Activated naive CD8-positive, alpha-beta T cell treated with anti-CD3 and anti-CD28 coated beads for 36 hours (primary cell): ENCODE measurements at regions not wholly inside any gene's neighbourhood (a gene's known extent, or its start where the extent isn't known, plus 50 kb on each side); places are given as distances from the start of the nearest gene placed in this dataset.

Experiments used
- DNase-seq: peaks from one replicate; pipeline ENCODE4 v3.0.0; 2021
- H3K27ac Mint-ChIP-seq: one replicate; pipeline ENCODE4 v1.8.0; 2022; ENCODE audit warnings: mild to moderate bottlenecking, moderate library complexity, mixed read lengths
- H3K27me3 Mint-ChIP-seq: one replicate; pipeline ENCODE4 v1.8.0; 2022; ENCODE audit warnings: mild to moderate bottlenecking, mixed read lengths
- H3K36me3 Mint-ChIP-seq: one replicate; pipeline ENCODE4 v1.8.0; 2021; ENCODE audit warnings: mild to moderate bottlenecking, mixed read lengths
- H3K4me1 Mint-ChIP-seq: one replicate; pipeline ENCODE4 v1.8.0; 2021; ENCODE audit warnings: mixed read lengths
- H3K4me3 Mint-ChIP-seq: one replicate; pipeline ENCODE4 v1.8.0; 2022; ENCODE audit warnings: mild to moderate bottlenecking, moderate library complexity, mixed read lengths
- H3K9me3 Mint-ChIP-seq: one replicate; pipeline ENCODE4 v1.8.0; 2022; ENCODE audit warnings: mixed read lengths

DNA sequence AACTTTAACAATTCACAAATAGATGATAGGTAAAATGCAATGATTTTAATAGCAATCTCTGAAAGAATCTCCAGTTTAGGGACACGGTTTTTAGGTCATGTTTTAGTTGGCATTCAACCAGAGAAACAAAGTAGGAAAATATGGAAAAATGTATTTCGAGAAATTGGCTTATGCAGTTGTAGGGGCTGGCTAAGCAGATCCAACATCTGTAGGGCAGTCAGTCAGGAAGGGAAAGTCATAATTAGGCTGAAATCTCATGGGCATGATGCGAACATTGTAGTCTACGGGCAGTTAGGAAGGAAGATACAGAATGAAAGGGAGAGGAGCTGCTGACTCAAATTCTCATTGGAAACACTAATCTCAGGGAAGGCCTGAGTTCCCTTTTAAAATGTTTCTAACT is 1276.0 kb upstream of the ADGRL4 start:
- H3K36me3 Mint-ChIP-seq = no peaks in the 10 kb centered on the region
- no peaks in the 10 kb centered on the region for H3K4me1 Mint-ChIP-seq
- H3K27me3 Mint-ChIP-seq = peaks cover 3% of the 10 kb centered on the region
- no peak overlapping the region for H3K27ac Mint-ChIP-seq
- H3K9me3 Mint-ChIP-seq = peaks cover 2% of the 10 kb centered on the region
- no peak for DNase-seq
- no peak overlapping the region for H3K4me3 Mint-ChIP-seq

DNA sequence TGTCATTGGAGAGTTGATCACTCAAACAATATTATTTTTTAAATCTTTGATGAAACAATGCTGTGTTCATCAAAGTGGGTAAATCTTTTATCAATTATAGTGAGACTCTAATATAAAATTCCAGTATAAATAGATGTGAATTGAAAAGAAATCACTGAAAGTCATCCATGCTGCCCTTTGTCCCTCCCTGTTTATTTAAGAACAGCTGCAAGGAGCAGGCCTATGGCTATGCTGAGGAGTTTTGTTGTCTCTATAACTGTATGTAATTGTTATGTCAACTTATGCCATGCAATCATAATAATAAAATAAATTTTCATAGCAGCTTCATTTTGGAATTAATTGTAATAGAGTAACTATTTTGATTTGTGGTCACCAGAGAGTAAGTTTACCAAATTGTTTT is 1272.4 kb upstream of the ADGRL4 start:
- peaks cover 2% of the 10 kb centered on the region for H3K9me3 Mint-ChIP-seq
- no peaks in the 10 kb centered on the region for H3K36me3 Mint-ChIP-seq
- no peak overlapping the region for H3K27ac Mint-ChIP-seq
- no peak for DNase-seq
- no peak overlapping the region for H3K4me3 Mint-ChIP-seq
- H3K4me1 Mint-ChIP-seq = no peaks in the 10 kb centered on the region
- peaks cover 3% of the 10 kb centered on the region for H3K27me3 Mint-ChIP-seq

DNA sequence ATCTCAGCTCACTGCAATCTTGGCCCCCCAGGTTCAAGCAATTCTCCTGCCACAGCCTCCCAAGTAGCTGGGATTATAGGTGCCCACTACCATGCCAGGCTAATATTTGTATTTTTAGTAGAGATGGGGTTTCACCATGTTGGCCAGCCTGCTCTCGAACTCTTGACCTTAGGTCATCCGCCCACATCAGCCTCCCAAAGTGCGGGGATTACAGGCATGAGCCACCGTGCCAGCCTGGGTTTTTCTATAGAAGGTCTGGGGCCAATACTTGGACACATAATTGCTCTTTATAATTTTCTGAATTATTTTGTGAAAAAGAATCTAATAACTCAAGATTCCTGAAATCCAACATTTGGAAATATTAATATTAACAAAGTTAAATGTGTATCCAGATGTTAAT is 1267.7 kb upstream of the ADGRL4 start:
- no peak overlapping the region for H3K4me3 Mint-ChIP-seq
- H3K36me3 Mint-ChIP-seq = no peaks in the 10 kb centered on the region
- no peak overlapping the region for H3K27ac Mint-ChIP-seq
- H3K9me3 Mint-ChIP-seq = peaks cover 2% of the 10 kb centered on the region
- no peak for DNase-seq
- H3K4me1 Mint-ChIP-seq = no peaks in the 10 kb centered on the region
- H3K27me3 Mint-ChIP-seq = no peaks in the 10 kb centered on the region

DNA sequence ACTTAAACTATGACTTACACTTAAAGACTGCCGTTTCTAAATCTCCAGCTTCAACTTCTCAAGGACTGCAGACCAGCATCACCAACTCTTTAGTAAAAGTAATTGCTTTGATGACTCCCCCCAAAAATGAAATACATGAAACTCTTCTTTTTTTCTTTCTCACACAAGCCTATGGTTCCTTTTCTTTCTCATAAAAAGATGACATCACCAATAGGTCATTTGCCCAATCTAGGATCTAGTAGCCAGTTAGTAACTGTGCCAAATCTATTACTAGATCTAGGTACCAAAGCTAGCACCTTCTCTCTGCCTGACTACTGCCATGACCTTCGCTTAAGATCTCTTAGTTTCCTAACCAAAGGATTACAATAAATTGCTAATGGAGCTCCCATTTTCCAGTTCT is 1266.0 kb upstream of the ADGRL4 start:
- Mint-ChIP-seq H3K4me3 (no peak overlapping the region), H3K9me3 (peaks cover 2% of the 10 kb centered on the region), H3K4me1 (no peaks in the 10 kb centered on the region), H3K27ac (no peak overlapping the region), H3K36me3 (no peaks in the 10 kb centered on the region), H3K27me3 (no peaks in the 10 kb centered on the region)
- DNase-seq = no peak

DNA sequence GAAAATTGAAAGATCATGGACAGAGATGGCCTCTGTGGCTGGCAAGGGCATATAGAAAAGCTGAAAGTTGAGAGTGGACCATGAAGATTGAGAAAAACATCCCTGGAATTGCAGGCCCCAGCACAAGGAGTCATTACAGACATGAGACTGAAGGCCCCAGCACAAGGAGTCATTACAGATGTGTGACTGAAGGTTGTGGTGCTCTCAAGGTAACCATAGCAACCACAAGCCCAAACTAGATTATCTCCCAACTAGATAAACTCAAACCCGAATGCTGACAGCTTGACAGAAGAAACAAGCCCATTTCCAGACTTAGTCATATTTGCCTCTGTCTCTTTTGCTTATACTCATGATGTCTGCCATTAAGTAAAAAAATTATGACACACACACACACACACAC is 1252.1 kb upstream of the ADGRL4 start:
- no peaks in the 10 kb centered on the region for H3K27me3 Mint-ChIP-seq
- H3K36me3 Mint-ChIP-seq = no peaks in the 10 kb centered on the region
- no peak for DNase-seq
- H3K27ac Mint-ChIP-seq = no peak overlapping the region
- no peak overlapping the region for H3K4me3 Mint-ChIP-seq
- H3K4me1 Mint-ChIP-seq = no peaks in the 10 kb centered on the region
- peaks cover 17% of the 10 kb centered on the region for H3K9me3 Mint-ChIP-seq

DNA sequence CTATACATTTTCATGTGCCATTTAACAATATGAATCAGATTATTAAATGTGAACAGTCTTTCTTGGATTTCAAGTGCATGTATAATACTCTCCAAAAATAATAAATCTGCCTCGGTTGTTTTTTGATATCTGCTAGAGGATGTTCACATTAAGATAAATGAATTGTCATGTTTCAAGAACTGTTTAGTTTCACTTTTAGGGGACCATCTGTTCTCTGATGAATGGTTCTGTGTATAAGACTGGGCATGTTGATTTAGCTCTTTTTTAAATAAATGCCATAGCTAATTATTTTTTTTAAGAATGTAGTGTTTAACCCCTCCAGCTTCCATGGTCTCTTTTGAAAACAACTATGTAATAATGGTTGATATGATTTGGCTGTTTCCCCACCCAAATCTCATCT is 1245.1 kb upstream of the ADGRL4 start:
- H3K4me3 Mint-ChIP-seq = no peak overlapping the region
- no peaks in the 10 kb centered on the region for H3K27me3 Mint-ChIP-seq
- H3K36me3 Mint-ChIP-seq = no peaks in the 10 kb centered on the region
- no peak for DNase-seq
- peaks cover 7% of the 10 kb centered on the region for H3K9me3 Mint-ChIP-seq
- H3K27ac Mint-ChIP-seq = no peak overlapping the region
- no peaks in the 10 kb centered on the region for H3K4me1 Mint-ChIP-seq

DNA sequence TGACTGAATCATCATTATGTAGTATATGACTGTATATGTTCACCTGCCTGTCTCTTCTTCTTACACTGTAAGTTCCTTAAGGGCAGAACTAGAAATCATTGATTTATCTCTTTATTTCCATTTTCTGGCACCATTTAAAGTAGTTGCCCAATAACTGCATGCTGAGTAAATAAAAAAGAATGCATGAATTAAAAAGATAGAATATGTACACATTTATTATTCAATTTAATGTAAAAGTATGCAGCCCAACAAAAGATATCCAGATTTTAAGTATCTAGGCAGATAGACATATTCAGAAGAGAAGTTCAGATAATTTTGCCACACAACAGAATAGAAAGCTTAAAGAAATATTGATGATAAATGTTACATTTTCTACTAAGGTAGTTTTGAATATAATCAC is 1244.6 kb upstream of the ADGRL4 start:
- H3K36me3 Mint-ChIP-seq = no peaks in the 10 kb centered on the region
- DNase-seq = no peak
- H3K4me1 Mint-ChIP-seq = no peaks in the 10 kb centered on the region
- no peak overlapping the region for H3K4me3 Mint-ChIP-seq
- H3K27me3 Mint-ChIP-seq = no peaks in the 10 kb centered on the region
- H3K9me3 Mint-ChIP-seq = peaks cover 7% of the 10 kb centered on the region
- H3K27ac Mint-ChIP-seq = no peak overlapping the region

DNA sequence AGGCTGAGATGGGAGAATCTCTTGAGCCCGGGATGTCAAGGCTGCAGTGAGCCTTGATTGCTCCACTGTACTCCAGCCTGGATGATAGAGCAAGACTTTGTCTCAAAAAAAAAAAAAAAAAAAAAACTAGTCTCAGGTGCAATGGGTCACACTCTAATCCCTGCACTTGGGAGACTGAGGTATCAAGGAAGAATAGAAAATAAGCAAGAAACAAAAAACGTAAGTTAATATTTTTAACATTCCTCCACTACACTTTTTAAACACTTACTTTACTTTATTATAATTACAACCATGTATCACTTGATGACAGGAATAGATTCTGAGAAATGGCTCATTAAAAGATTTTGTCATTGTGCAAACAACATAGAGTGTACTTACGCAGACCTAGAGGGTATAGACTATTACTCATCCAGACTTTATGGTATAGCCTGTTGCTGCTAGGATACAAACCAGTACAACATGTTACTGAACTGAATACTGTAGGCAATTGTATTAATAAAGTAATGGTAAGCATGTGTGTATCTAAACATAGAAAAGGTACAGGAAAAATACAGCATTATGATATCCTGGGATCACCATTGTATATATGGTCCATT is 1244.1 kb upstream of the ADGRL4 start:
- H3K9me3 Mint-ChIP-seq = peaks cover 7% of the 10 kb centered on the region
- no peaks in the 10 kb centered on the region for H3K27me3 Mint-ChIP-seq
- H3K4me3 Mint-ChIP-seq = no peak overlapping the region
- no peaks in the 10 kb centered on the region for H3K36me3 Mint-ChIP-seq
- no peaks in the 10 kb centered on the region for H3K4me1 Mint-ChIP-seq
- no peak overlapping the region for H3K27ac Mint-ChIP-seq
- DNase-seq = no peak

DNA sequence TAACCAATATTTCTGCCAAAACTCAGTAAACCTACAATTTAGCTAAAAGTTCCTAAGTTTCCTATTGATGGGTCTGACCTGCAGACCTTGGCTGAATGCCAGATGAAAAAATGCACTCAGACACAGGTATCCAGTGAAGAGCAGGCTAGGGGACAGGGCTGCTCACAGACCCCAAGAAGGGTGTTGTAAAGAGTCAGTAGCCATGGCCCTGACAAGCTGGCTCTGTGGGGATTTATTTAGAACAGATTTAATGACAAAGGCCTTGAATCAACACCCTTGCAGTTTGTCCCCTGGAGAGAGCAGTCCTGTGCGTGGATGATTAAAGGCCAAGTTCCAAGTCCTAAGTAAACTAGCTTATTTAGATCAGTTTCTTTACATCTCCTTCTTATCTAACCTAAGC is 1243.2 kb upstream of the ADGRL4 start:
- H3K9me3 Mint-ChIP-seq = peaks cover 5% of the 10 kb centered on the region
- H3K36me3 Mint-ChIP-seq = no peaks in the 10 kb centered on the region
- H3K27ac Mint-ChIP-seq = no peak overlapping the region
- H3K4me3 Mint-ChIP-seq = no peak overlapping the region
- H3K4me1 Mint-ChIP-seq = no peaks in the 10 kb centered on the region
- DNase-seq = no peak
- no peaks in the 10 kb centered on the region for H3K27me3 Mint-ChIP-seq

DNA sequence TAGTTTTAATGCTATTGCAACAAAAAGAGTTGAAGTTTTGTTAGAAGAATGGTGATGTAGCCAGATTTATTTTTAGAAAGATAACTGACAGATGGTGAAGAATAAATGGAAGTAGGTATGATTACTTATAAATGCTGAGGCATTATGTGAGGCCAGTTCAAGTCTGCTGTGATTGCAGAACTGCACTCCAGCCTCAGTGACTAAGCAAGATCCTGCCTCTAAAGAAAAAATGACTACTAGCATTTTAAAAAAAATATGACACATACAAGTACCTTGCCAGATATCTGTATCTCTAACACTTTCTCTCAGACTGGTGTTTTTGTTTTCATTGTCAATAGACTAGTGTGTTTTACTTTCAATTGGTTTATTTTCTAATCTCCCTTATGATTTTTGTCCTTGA is 1242.4 kb upstream of the ADGRL4 start:
- Mint-ChIP-seq H3K27me3 (no peaks in the 10 kb centered on the region), H3K9me3 (peaks cover 5% of the 10 kb centered on the region), H3K4me3 (no peak overlapping the region), H3K4me1 (no peaks in the 10 kb centered on the region), H3K27ac (no peak overlapping the region), H3K36me3 (no peaks in the 10 kb centered on the region)
- DNase-seq = no peak

DNA sequence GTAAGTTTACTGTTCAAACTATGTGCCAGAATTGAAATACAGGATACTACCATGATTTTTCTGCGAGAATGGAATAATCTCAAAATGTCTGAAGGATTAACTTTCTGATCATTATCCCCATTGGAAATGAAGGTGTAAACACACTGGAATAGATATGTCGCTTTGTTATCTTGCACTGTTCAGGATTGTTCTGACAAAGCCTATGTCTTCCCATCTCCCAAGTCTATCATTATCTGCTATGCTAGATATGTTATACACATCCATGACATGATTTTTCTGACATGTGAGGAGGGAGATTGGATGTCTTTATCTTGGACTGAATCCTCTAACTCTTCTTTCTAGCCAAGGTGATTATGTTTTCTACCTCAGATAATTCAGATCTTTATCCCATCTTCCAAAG is 1239.3 kb upstream of the ADGRL4 start:
- no peaks in the 10 kb centered on the region for H3K36me3 Mint-ChIP-seq
- no peak overlapping the region for H3K4me3 Mint-ChIP-seq
- peaks cover 5% of the 10 kb centered on the region for H3K9me3 Mint-ChIP-seq
- H3K4me1 Mint-ChIP-seq = no peaks in the 10 kb centered on the region
- DNase-seq = no peak
- H3K27me3 Mint-ChIP-seq = no peaks in the 10 kb centered on the region
- no peak overlapping the region for H3K27ac Mint-ChIP-seq

DNA sequence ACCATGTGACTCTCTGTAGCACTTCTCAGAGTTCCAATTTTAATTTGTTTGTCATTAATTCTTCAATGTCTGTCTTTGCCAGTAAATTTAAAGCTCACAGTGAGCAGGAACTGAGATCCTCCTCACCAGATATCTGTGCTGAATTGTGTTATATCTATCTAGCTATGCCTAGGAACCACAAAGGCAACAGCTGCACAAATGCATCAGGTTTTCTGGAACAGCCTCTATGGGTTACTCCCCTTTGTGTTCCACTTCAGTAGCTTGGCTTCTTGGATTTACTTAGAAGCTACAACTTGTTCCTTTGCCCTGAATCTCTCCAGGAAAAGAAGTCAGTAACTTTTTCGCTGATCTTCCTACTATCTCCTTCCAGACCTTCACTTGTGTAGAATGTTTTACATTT is 1237.8 kb upstream of the ADGRL4 start:
- no peaks in the 10 kb centered on the region for H3K4me1 Mint-ChIP-seq
- no peaks in the 10 kb centered on the region for H3K36me3 Mint-ChIP-seq
- no peak overlapping the region for H3K4me3 Mint-ChIP-seq
- no peaks in the 10 kb centered on the region for H3K27me3 Mint-ChIP-seq
- H3K27ac Mint-ChIP-seq = no peak overlapping the region
- H3K9me3 Mint-ChIP-seq = peaks cover 7% of the 10 kb centered on the region
- DNase-seq = no peak

DNA sequence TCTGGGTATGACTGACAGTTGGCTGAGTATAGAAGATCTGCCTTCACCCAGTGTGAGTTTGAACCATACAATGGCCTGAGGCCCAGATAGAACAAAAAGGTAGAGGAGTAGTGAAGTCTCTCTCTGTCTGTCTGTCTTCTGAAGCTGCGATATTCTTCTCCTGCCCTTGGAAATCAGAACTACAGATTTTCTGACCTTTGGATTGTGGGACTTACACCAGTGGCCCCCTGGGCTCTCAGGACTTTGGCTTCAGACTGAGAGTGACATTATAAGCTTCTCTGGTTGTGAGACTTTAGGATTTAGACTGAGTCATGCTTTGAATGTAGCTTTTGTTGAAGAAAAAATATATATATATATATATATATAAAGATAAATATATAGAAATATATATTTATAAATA is 1235.0 kb upstream of the ADGRL4 start:
- no peak for DNase-seq
- Mint-ChIP-seq H3K9me3 (peaks cover 5% of the 10 kb centered on the region), H3K27me3 (no peaks in the 10 kb centered on the region), H3K4me3 (no peak overlapping the region), H3K36me3 (no peaks in the 10 kb centered on the region), H3K4me1 (no peaks in the 10 kb centered on the region), H3K27ac (no peak overlapping the region)

DNA sequence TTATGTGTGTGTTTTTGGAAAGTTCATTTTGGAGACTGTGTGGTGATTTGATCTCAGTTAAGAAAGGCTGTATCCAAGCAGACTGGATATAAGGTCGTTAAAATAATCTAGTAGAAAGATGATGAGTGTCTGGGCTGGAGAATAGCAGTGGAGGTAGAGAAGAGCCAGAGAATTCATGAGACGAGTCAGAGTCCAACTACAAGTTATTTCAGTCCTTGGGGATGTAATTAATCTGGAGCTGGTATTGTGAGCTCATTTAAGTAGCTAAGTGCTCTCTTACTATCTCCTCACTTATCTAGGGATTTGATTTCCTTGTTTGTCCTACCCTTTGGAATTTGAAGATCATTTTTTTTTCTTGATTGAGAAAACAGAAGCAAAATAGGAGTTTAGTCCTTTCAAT is 1219.0 kb upstream of the ADGRL4 start:
- DNase-seq = no peak
- no peaks in the 10 kb centered on the region for H3K9me3 Mint-ChIP-seq
- H3K27me3 Mint-ChIP-seq = no peaks in the 10 kb centered on the region
- H3K4me1 Mint-ChIP-seq = no peaks in the 10 kb centered on the region
- H3K36me3 Mint-ChIP-seq = no peaks in the 10 kb centered on the region
- no peak overlapping the region for H3K4me3 Mint-ChIP-seq
- H3K27ac Mint-ChIP-seq = no peak overlapping the region

DNA sequence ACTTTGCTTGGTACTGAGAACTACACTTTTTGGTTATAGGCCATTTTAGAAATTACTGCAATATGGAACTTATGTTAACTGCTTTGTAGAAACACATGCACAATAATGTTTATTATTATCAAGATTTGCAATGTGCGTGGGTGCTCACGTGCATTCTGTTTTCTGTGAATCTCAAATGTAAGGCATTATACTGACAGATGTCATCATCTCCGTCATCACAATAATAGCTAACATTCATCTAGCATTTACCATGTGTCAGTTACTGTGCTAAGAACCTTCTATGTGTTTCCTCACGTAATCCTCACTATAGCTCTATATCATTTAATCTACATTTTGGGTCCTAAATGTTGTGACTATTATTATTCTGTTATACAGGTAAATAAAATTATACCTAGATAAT is 1214.8 kb upstream of the ADGRL4 start:
- Mint-ChIP-seq H3K27me3 (no peaks in the 10 kb centered on the region), H3K4me3 (no peak overlapping the region), H3K9me3 (no peaks in the 10 kb centered on the region), H3K36me3 (no peaks in the 10 kb centered on the region), H3K4me1 (no peaks in the 10 kb centered on the region), H3K27ac (no peak overlapping the region)
- no peak for DNase-seq

DNA sequence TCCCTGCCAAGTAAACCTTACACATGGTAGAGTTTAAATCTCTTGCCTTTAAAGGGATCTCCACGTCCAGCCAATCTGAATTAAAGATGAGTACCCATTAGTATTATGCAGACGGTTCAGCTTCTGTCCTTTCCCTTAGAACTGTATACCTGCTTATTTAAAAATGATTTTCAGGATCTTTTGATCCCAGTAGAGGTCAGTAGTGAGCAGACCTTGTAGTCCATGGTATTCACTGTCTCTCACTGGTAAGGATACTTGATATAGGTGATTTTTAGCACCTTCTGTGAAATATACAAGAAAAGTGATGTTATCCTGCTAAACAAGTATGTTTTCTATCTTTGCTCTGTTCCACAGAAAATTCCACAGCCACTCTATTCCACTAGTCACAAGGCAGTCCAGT is 1211.6 kb upstream of the ADGRL4 start:
- Mint-ChIP-seq H3K36me3 (no peaks in the 10 kb centered on the region), H3K9me3 (no peaks in the 10 kb centered on the region), H3K4me1 (no peaks in the 10 kb centered on the region), H3K4me3 (no peak overlapping the region), H3K27me3 (no peaks in the 10 kb centered on the region), H3K27ac (no peak overlapping the region)
- no peak for DNase-seq
